IMR-90 (cell line): ENCODE measurements at regions not wholly inside any gene's neighbourhood (a gene's known extent, or its start where the extent isn't known, plus 50 kb on each side); places are given as distances from the start of the nearest gene placed in this dataset.
A peak's percentile ranks its signal among the peaks of the same experiment; 100 is the strongest.

Experiments
- ATAC-seq: fragments of 200-7000 bp; cut with Tn5 transposase; 2 replicates; pipeline ENCODE4 v1.9.1; 2020; ENCODE audit warnings: low read depth, mild to moderate bottlenecking, moderate library complexity
- BruUV-seq: library from RNA; stranded (reverse); fragments of 400-500 nt; replicated peaks from 2 replicates; lab custom pipeline; 2021; lab: Mats Ljungman, UMichigan
- CTCF ChIA-PET: fragments of 300-600 bp; formaldehyde crosslinking; extraction: SDS; loops from one replicate; lab custom pipeline; 2021; ENCODE audit warnings: antibody characterized with exemption; lab: Yijun Ruan, JAX
- POLR2A ChIA-PET: fragments of 300-600 bp; sonication (Branson Sonifier 250); formaldehyde crosslinking; loops from one replicate; lab custom pipeline; 2022; ENCODE audit warnings: antibody characterized with exemption; ENCODE audit not compliant: unreplicated experiment; lab: Charles Lee
- DNase-seq: peaks from one replicate; pipeline ENCODE4 v3.0.0; 2013
- H2AFZ ChIP-seq: replicated peaks from 2 replicates; pipeline ENCODE3; 2013; ENCODE audit warnings: low read length, mild to moderate bottlenecking; ENCODE audit not compliant: poor library complexity
- H2AK5ac ChIP-seq: 2 replicates; pipeline ENCODE4 v1.6.1; 2013; ENCODE audit warnings: low read depth, low read length, inconsistent platforms
- H2AK9ac ChIP-seq: replicated peaks from 2 replicates; pipeline ENCODE3; 2013; ENCODE audit warnings: mild to moderate bottlenecking, low read depth, low read length, moderate library complexity; ENCODE audit not compliant: poor library complexity
- H2BK120ac ChIP-seq: 2 replicates; pipeline ENCODE4 v1.6.1; 2013; ENCODE audit warnings: low read depth, low read length, inconsistent platforms
- H2BK15ac ChIP-seq: 3 replicates; pipeline ENCODE4 v1.6.1; 2013; ENCODE audit warnings: low read depth, low read length, inconsistent platforms
- H2BK20ac ChIP-seq: 2 replicates; pipeline ENCODE4 v1.6.1; 2013; ENCODE audit warnings: low read depth, mild to moderate bottlenecking, inconsistent platforms, low read length, moderate library complexity
- H2BK5ac ChIP-seq: 2 replicates; pipeline ENCODE4 v1.6.1; 2013; ENCODE audit warnings: mild to moderate bottlenecking, low read depth, low read length, inconsistent platforms; ENCODE audit not compliant: poor library complexity, severe bottlenecking
- H3K14ac ChIP-seq: replicated peaks from 2 replicates; pipeline ENCODE4 v1.6.1; 2013; ENCODE audit warnings: low read depth, low read length, inconsistent platforms
- H3K18ac ChIP-seq: 2 replicates; pipeline ENCODE4 v1.6.1; 2013; ENCODE audit warnings: low read depth, low read length, control low read depth
- H3K23ac ChIP-seq: 2 replicates; pipeline ENCODE4 v1.6.1; 2013; ENCODE audit warnings: low read depth, low read length, inconsistent platforms
- H3K27ac ChIP-seq: 2 replicates; pipeline ENCODE4 v1.5.1; 2013; ENCODE audit warnings: mild to moderate bottlenecking, control low read depth, low read length; ENCODE audit not compliant: insufficient read depth
- H3K27me3 ChIP-seq: 2 replicates; pipeline ENCODE4 v1.6.1; 2013; ENCODE audit warnings: low read length; ENCODE audit not compliant: control insufficient read depth, insufficient read depth
- H3K36me3 ChIP-seq: 2 replicates; pipeline ENCODE4 v1.6.1; 2013; ENCODE audit warnings: low read length, mixed read lengths; ENCODE audit not compliant: control insufficient read depth, insufficient read depth
- H3K4ac ChIP-seq: 2 replicates; pipeline ENCODE4 v1.6.1; 2013; ENCODE audit warnings: low read depth, low read length, inconsistent platforms
- H3K4me1 ChIP-seq: 2 replicates; pipeline ENCODE4 v1.6.1; 2013; ENCODE audit warnings: low read length, mixed read lengths; ENCODE audit not compliant: control insufficient read depth, insufficient read depth
- H3K4me2 ChIP-seq: 2 replicates; pipeline ENCODE4 v1.6.1; 2013; ENCODE audit warnings: low read depth, mild to moderate bottlenecking, control low read depth, low read length, moderate library complexity
- H3K4me3 ChIP-seq: 2 replicates; pipeline ENCODE4 v1.5.1; 2013; ENCODE audit warnings: low read depth, mild to moderate bottlenecking, control low read depth, low read length, moderate library complexity; ENCODE audit not compliant: insufficient read depth
- H3K56ac ChIP-seq: 2 replicates; pipeline ENCODE4 v1.6.1; 2013; ENCODE audit warnings: low read length, inconsistent platforms; ENCODE audit not compliant: insufficient read depth; ENCODE audit errors: extremely low read depth
- H3K79me1 ChIP-seq, 2 experiments: 2 replicates each; pipeline ENCODE4 v1.6.1; 2013; ENCODE audit warnings: low read length in 2 of 2, inconsistent platforms in 1 of 2, low read depth in 1 of 2
- H3K9ac ChIP-seq: 2 replicates; pipeline ENCODE4 v1.6.1; 2013; ENCODE audit warnings: low read depth, low read length, control low read depth
- H3K9me1 ChIP-seq: 2 replicates; pipeline ENCODE4 v1.6.1; 2013; ENCODE audit warnings: low read length, inconsistent platforms; ENCODE audit not compliant: insufficient read depth
- H3K9me3 ChIP-seq: 2 replicates; pipeline ENCODE4 v1.6.1; 2013; ENCODE audit warnings: low read length; ENCODE audit not compliant: control insufficient read depth, insufficient read depth
- H4K20me1 ChIP-seq: 2 replicates; pipeline ENCODE4 v1.6.1; 2013; ENCODE audit warnings: low read length, inconsistent platforms; ENCODE audit not compliant: insufficient read depth
- H4K5ac ChIP-seq: 2 replicates; pipeline ENCODE4 v1.6.1; 2013; ENCODE audit warnings: mild to moderate bottlenecking, low read depth, low read length, control low read depth
- H4K8ac ChIP-seq, 2 experiments: 2 replicates each; pipeline ENCODE4 v1.6.1; 2013; ENCODE audit warnings: low read depth in 2 of 2, low read length in 2 of 2, control low read depth in 1 of 2, inconsistent platforms in 1 of 2
- H4K91ac ChIP-seq: 2 replicates; pipeline ENCODE4 v1.6.1; 2013; ENCODE audit warnings: low read depth, low read length, inconsistent platforms; ENCODE audit not compliant: insufficient read depth
- CEBPB ChIP-seq: IDR thresholded peaks from 2 replicates; pipeline ENCODE4 v1.6.1; 2012; ENCODE audit warnings: low read depth, low read length, improper control_type of control experiment
- CTCF ChIP-seq: conservative IDR thresholded peaks from 2 replicates; pipeline ENCODE4 v1.5.1; 2012; ENCODE audit warnings: mild to moderate bottlenecking, low read depth, low read length, improper control_type of control experiment
- FOS ChIP-seq: fragments of 150-350 bp; IDR thresholded peaks from 2 replicates; pipeline ENCODE4 v1.6.1; 2016; ENCODE audit warnings: low read depth, low read length
- MAZ ChIP-seq: IDR thresholded peaks from 2 replicates; pipeline ENCODE4 v1.6.1; 2012; ENCODE audit warnings: low read depth, mild to moderate bottlenecking, low read length, improper control_type of control experiment, moderate library complexity, borderline replicate concordance
- MXI1 ChIP-seq: IDR thresholded peaks from 2 replicates; pipeline ENCODE4 v1.6.1; 2012; ENCODE audit warnings: low read depth, mild to moderate bottlenecking, low read length, moderate library complexity, borderline replicate concordance
- POLR2A ChIP-seq: IDR thresholded peaks from 2 replicates; pipeline ENCODE4 v1.6.1; 2012; ENCODE audit warnings: mild to moderate bottlenecking, low read depth, low read length
- RCOR1 ChIP-seq: IDR thresholded peaks from 2 replicates; pipeline ENCODE4 v1.6.1; 2012; ENCODE audit warnings: mild to moderate bottlenecking, low read length, improper control_type of control experiment; ENCODE audit not compliant: insufficient replicate concordance
- SMC3 ChIP-seq: fragments of 150-350 bp; IDR thresholded peaks from 2 replicates; pipeline ENCODE4 v1.6.1; 2016; ENCODE audit warnings: low read depth, mild to moderate bottlenecking, antibody characterized with exemption, low read length, moderate library complexity
- WGBS, 2 experiments: methylation state at CpG; one replicate each; pipeline versions ENCODE4 v1.1.5 to v1.1.7; 2013; ENCODE audit warnings: missing lambda C conversion rate in 2 of 2; ENCODE audit not compliant: insufficient read length in 1 of 2; ENCODE audit errors: extremely low coverage in 2 of 2; 5-methylcytosine and 5-hydroxymethylcytosine counted together
- dilution Hi-C: fragments of 300-500 bp; cut with HindIII; formaldehyde crosslinking; loops from one replicate; pipeline ENCODE4 v1.14.3; 2018; ENCODE audit warnings: low sequenced_read_pairs; ENCODE audit not compliant: unreplicated experiment
- in situ Hi-C: fragments of 300-500 bp; cut with MboI; formaldehyde crosslinking; loops from 3 replicates; pipeline ENCODE4 v1.14.3; 2019; ENCODE audit warnings: low sequenced_read_pairs, inconsistent platforms, mixed read lengths
- intact Hi-C: fragments of 100-400 bp; cut with micrococcal nuclease; formaldehyde crosslinking; loops from 2 replicates; pipeline ENCODE4 v1.10.0; 2022

DNA sequence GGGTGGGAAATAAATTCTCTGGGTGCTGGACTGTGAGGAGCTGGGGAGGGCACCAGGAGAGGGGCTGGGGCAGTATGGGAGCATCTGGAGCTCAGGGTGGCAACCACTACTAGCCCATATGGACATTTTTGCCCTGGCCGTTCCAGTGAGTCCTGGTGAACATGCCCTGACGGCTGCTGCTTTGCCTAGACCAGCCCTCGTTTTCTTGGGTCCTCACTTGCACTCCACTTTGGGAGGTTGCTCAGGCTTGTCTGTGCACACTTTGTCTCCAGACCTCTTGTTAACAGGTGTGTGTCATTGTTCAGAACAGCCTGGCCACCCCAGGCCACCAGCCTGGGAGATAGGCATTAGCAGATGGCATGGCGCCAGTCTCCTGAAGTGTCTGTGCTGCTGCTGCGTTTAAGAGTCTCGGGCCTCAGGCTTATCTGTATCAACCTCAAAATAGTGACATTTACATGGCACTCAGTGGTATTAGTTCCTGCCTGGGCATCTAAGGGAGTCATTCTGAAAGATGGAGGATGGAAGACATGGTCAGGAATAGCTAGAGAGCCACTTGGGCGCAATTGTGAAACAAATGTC is 190.5 kb downstream of the PTPRU start:
- H3K79me1 ChIP-seq, result no peaks in the 10 kb centered on the region
- no peak overlapping the region for H3K56ac ChIP-seq
- ChIA-PET POLR2A (no interaction called here), CTCF (no interaction called here)
- no peak overlapping the region for H4K5ac ChIP-seq
- no peak overlapping the region for H3K14ac ChIP-seq
- 0 out of 2 replicates have a peak, but pooled peaks cover 1% of the 10 kb centered on the region for H3K27me3 ChIP-seq
- no TSS peak for BruUV-seq
- H2BK5ac ChIP-seq, result no peak overlapping the region
- H3K4ac ChIP-seq, result no peak overlapping the region
- H2BK20ac ChIP-seq, result no peak overlapping the region
- no peak overlapping the region for H3K18ac ChIP-seq
- H2BK15ac ChIP-seq, result no peak overlapping the region
- 44% methylated on average over 2 of the region's 7 CpGs; no CpG with 5 or more reads in 1 of the 2 experiments for WGBS, 2 experiments
- no peak overlapping the region for H2AK5ac ChIP-seq
- intact Hi-C loops, result no loop called here
- peak overlapping the region; percentile 47 for H2AFZ ChIP-seq
- H3K9ac ChIP-seq, result no peak overlapping the region
- H4K8ac ChIP-seq, result no peak overlapping the region
- H3K4me3 ChIP-seq, result no peak overlapping the region
- H3K36me3 ChIP-seq, result no peaks in the 10 kb centered on the region
- H4K20me1 ChIP-seq, result no peaks in the 10 kb centered on the region
- no peak overlapping the region for H4K91ac ChIP-seq
- ATAC-seq (no peak), DNase-seq (no peak)
- H3K4me1 ChIP-seq, result no peaks in the 10 kb centered on the region
- H3K4me2 ChIP-seq, result no peak overlapping the region
- H3K9me1 ChIP-seq, result no peaks in the 10 kb centered on the region
- no peaks in the 10 kb centered on the region for H3K9me3 ChIP-seq
- in situ Hi-C loops, result no loop called here
- dilution Hi-C loops, result no loop called here
- TF ChIP-seq CTCF (no peak), CEBPB (no peak), MAZ (no peak), POLR2A (no peak), MXI1 (no peak), SMC3 (no peak), RCOR1 (no peak), FOS (no peak)
- no peak overlapping the region for H3K23ac ChIP-seq
- H3K27ac ChIP-seq, result no peak overlapping the region
- no peak overlapping the region for H2BK120ac ChIP-seq
- no peak overlapping the region for H2AK9ac ChIP-seq
